CD4-positive, alpha-beta T cell treated with Interleukin-4 for 4 hours (primary cell): ENCODE measurements at regions not wholly inside any gene's neighbourhood (a gene's known extent, or its start where the extent isn't known, plus 50 kb on each side); places are given as distances from the start of the nearest gene placed in this dataset.

Experiments
- DNase-seq: peaks from one replicate; pipeline ENCODE4 v3.0.0-alpha.2; 2020

DNA sequence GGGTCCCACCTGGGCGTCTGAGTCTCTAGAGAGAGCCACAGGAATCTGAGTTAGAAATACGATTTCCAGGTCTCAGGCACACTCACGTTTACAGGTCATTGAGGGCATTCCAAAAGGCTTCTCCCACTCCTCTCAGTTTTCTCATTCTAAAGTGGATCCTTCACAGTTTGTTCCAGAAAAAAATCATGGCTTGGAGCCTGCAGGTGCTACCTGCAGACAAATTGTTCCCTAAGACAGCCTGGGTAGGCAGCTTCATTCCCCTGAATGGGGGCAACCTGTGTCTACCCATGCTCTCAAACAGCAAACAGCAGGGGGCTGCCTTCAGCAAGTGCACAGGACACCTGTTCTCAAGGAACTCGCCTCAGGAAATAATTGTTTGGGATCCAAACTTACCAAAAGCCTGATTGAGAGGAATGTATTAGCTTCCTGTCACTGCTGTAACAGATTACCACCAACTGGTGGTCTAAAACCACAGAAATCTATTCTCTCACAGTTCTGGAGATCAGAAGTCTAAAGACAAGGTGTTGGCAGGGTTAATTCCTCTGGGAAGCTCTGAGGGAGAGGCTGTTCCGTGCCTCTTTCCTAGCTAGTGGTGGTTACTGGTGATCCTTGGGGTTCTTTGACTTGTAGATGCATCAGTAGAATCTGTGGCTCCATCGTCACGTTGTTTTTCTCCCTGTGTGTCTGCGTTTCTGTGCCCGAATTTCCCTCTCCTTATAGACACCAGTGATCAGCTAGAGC is 117.2 kb downstream of the RAB11FIP2 start:
- no peak for DNase-seq

GRCh38 chr10:117931078-117931477 is 115.7 kb downstream of the RAB11FIP2 start:
- no peak for DNase-seq

DNA sequence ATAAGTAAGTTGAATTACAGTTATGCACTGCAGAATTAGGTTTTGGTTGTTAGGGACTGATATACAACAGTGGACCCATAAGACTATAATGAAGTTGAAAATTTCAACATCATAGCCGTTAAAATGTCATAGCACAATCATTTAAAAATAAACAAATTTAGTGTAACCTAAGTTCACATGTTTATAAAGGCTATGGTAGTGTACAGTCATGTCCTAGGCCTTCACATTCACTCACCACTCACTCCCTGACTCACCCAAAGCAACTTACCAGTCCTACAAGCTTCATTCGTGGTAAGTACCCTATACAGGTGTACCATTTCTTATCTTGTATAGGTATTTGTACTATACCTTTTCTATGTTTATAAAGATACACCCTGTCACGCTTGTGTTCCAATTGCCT is 113.7 kb downstream of the RAB11FIP2 start:
- DNase-seq: no peak

DNA sequence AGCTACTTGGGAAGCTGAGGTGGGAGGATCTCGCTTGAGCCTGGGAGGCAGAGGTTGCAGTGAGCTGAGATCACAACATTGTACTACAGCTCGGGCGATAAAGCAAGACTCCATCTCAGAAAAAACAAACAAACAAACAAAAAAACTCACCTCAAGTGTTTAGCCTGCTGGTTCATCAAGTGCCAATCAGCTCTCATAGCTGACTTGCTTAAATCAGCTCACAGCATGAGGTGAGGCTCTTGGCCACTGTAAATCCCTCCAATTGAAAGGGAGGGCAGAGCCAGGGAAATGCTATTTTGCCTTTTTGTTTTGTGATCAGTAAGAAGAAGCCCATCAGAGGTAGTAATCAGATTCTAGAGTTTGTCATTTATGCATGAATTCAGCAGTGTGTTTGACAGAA is 112.3 kb downstream of the RAB11FIP2 start:
- DNase-seq: no peak

DNA sequence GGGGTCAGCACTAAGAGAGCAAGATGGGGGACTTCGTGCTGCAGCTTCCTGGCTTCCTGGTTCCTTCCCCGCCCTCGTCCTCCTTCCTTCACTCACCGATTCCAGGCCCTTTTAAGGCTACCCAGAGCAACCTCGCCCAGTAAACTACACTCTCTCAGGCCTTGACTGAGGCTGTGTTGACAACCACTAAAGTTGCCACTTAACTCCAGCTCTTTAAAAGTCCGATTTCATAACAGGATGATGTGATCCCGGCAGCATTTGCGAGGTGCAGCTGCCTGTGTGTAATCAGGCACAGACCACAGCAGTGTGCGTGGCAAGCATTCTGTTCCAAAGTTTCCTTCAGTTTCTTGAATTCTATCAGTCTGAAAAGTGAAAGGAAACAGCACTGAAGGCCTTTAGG is 110.6 kb downstream of the RAB11FIP2 start:
- no peak for DNase-seq

- DNase-seq: no peak
These were observed 110.2 kb downstream of the RAB11FIP2 start for GRCh38 chr10:117936566-117936965.

DNA sequence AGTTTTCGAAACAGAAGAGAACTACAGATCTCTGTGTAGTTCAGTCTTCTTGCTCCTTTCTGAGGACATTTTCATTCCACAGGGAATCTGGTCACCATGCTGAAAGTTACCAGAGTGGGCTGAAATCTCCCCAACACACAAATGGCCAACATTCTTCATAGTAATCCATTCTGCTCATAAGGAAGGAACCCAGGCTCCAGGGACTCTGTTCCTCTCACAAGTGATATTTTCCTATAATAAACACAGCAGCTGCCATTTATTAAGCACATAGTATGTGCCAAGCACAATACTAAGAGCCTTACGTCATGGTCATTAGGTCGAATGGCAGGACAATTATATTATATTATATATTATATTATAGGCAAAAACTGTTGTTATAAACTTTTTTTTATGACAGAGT is 109.8 kb downstream of the RAB11FIP2 start:
- DNase-seq: no peak

DNA sequence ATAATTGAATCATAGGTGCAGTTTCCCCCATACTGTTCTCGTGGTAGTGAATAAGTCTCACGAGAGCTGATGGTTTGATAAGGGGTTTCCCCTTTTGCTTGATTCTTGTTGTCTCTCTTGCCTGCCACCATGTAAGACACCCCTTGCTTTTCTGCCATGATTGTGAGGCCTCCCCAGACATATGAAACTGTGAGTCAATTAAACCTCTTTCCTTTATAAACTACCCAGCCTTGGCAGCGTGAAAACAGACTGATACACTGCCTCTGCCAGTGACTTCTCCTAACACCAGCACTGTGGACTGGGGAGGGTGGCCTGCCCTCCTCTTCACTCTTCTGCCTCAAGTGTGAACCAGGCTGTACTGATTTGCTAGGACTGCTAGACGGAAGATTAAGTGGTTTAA is 108.6 kb downstream of the RAB11FIP2 start:
- DNase-seq: no peak

- no peak for DNase-seq
These were observed 104.5 kb downstream of the RAB11FIP2 start for GRCh38 chr10:117942226-117942625.

DNA sequence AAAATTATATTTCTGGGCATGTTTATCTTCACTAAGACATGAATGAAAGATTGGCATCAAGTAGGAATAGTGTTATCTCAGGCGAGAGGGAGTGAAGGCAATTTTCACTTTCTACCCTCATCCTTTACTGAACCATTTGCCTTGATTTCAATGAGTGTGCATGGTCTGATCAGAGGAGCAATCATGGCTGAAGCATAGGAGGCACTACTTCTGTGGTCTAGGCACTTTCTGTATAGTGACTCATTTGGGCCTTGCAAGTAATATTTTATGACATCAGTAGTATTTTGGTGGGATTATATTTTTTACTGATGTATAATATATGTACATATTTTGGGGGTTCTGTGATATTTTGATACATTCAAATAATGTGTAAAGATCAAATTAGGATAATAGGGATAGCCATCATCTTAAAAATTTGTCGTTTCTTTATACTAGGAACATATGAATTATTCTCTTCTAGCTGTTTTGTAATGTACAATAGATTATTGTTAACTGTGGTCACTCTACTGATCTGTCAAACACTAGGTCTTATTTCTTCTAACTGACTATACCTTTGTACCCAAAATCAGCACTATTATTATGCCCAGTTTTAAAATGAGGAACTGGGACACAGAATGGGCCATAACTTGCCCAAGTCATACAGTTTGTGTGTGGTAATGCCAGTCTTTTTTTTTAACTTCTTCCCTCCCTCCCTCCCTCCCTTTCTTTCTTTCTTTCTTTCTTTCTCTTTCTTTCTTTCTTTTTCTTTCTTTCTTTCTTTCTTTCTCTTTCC is 101.9 kb downstream of the RAB11FIP2 start:
- no peak for DNase-seq

GRCh38 chr10:117945651-117946050 is 101.1 kb downstream of the RAB11FIP2 start:
- no peak for DNase-seq

GRCh38 chr10:117946525-117947070 is 100.1 kb downstream of the RAB11FIP2 start:
- no peak for DNase-seq

DNA sequence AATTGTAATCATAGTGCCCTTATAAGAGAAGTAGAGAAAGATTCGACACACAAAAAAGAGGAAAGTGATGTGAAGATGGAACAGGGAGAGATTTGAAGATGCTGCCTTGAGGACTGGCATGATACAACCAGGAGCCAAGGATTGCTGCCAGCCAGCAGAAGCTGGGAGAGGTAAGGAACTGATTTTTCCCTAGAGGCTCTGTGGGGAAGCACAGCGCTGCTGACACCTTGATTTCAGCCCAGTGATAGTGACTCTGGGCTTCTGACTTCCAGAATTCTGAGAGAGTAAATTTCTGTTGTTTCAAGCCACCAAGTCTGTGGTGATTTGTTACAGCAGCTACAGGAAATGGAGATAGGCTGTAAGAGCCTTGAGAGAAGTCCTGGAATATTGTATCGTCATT is 98.2 kb downstream of the RAB11FIP2 start:
- DNase-seq: no peak

DNA sequence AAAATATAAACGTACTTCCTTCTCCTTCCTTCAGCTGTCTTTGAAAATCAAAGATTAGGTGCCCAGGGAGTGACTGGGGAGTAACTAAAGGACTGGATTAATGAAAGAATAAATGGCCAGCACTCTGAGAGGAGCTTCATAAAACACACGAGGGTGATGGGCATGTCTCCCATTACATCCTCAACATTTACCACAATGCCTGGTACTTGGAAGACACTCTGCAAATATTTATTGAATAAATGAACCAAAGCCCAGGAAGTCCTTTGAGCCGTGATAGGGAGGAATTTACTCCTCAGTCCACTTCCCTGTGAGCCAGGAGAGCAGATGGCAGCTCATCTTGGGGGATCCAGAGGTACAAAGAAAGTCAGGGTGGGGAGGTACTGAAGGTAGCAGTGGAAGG is 96.3 kb downstream of the RAB11FIP2 start:
- no peak for DNase-seq
